HG03280 (cell line): ENCODE measurements at regions not wholly inside any gene's neighbourhood (a gene's known extent, or its start where the extent isn't known, plus 50 kb on each side); places are given as distances from the start of the nearest gene placed in this dataset.
"Not testable (repeated sequence)": the region's sequence is repeated elsewhere in the genome, so short reads cannot be mapped to it uniquely, and the experiment has no call there.

Experiments
- ATAC-seq: cut with Tn5 transposase; IDR thresholded peaks from one replicate; pipeline ENCODE4 v1.9.1; 2021; ENCODE audit warnings: mild to moderate bottlenecking, moderate library complexity; ENCODE audit not compliant: unreplicated experiment

GRCh38 chr2:234251326-234252271 lies 201.1 kb downstream of the SPP2 start:
- no peak for ATAC-seq

GRCh38 chr2:234250926-234251325 lies 200.4 kb downstream of the SPP2 start:
- ATAC-seq = no peak

GRCh38 chr2:234249873-234250272 lies 199.4 kb downstream of the SPP2 start:
- ATAC-seq = no peak

- ATAC-seq = no peak
Observed at GRCh38 chr2:234249034-234249735, 198.7 kb downstream of the SPP2 start.

GRCh38 chr2:234248213-234248710 lies 197.8 kb downstream of the SPP2 start:
- ATAC-seq = not testable (repeated sequence)

GRCh38 chr2:234247453-234248180 lies 197.1 kb downstream of the SPP2 start:
- ATAC-seq = no peak

- no peak for ATAC-seq
Observed at GRCh38 chr2:234245945-234246344, 195.4 kb downstream of the SPP2 start.

- ATAC-seq = no peak
Observed at GRCh38 chr2:234243871-234244565, 193.5 kb downstream of the SPP2 start.

- ATAC-seq = no peak
Observed at GRCh38 chr2:234242459-234242836, 191.9 kb downstream of the SPP2 start.

- ATAC-seq = no peak
Observed at GRCh38 chr2:234241656-234242458, 191.4 kb downstream of the SPP2 start.

GRCh38 chr2:234240917-234241316 lies 190.4 kb downstream of the SPP2 start:
- ATAC-seq = no peak

GRCh38 chr2:234235191-234235590 lies 184.7 kb downstream of the SPP2 start:
- ATAC-seq = no peak

- no peak for ATAC-seq
Observed at GRCh38 chr2:234231460-234231859, 181.0 kb downstream of the SPP2 start.

- no peak for ATAC-seq
Observed at GRCh38 chr2:234219046-234219310, 168.5 kb downstream of the SPP2 start.

GRCh38 chr2:234218266-234219045 lies 168.0 kb downstream of the SPP2 start:
- ATAC-seq = no peak

GRCh38 chr2:234212534-234212933 lies 162.0 kb downstream of the SPP2 start:
- ATAC-seq = no peak

- ATAC-seq = no peak
Observed at GRCh38 chr2:234211797-234212196, 161.3 kb downstream of the SPP2 start.

GRCh38 chr2:234206738-234207137 lies 156.2 kb downstream of the SPP2 start:
- no peak for ATAC-seq

GRCh38 chr2:234204480-234204879 lies 154.0 kb downstream of the SPP2 start:
- no peak for ATAC-seq
